Gastroesophageal sphincter (tissue), 4 donors: ENCODE measurements at regions not wholly inside any gene's neighbourhood (a gene's known extent, or its start where the extent isn't known, plus 50 kb on each side); places are given as distances from the start of the nearest gene placed in this dataset.

Experiments used
- ATAC-seq: fragments of 150-250 bp; one replicate; pipeline ENCODE4 v1.9.1; 2016; ENCODE audit warnings: mild to moderate bottlenecking, moderate library complexity
- H3K27ac ChIP-seq, 4 donors: fragments of 200-600 bp; sonication (generic) in 3 of 4; 1 replicate in 3 of 4; 2 replicates in 1 of 4; pipeline ENCODE4 v1.5.1; 2016 to 2019
- H3K27me3 ChIP-seq: fragments of 200-600 bp; sonication (generic); one replicate; pipeline ENCODE4 v1.5.1; 2019
- H3K36me3 ChIP-seq, 2 donors: fragments of 200-600 bp; sonication (generic); one replicate each; pipeline ENCODE4 v1.5.1; 2019; ENCODE audit warnings: control low read depth in 1 of 2
- H3K4me1 ChIP-seq, 3 donors: fragments of 200-600 bp; sonication (generic); 1 replicate in 2 of 3; 2 replicates in 1 of 3; pipeline ENCODE4 v1.5.1; 2016 to 2019; ENCODE audit warnings: control low read depth in 2 of 3
- H3K4me3 ChIP-seq, 2 donors: fragments of 200-600 bp; sonication (generic); one replicate each; pipeline ENCODE4 v1.5.1; 2019; ENCODE audit warnings: mild to moderate bottlenecking in 1 of 2, moderate library complexity in 1 of 2
- H3K9me3 ChIP-seq, 3 donors: fragments of 200-600 bp; sonication (generic); one replicate each; pipeline ENCODE4 v1.5.1; 2017 to 2019; ENCODE audit warnings: control low read depth in 2 of 3
- CTCF ChIP-seq, 4 experiments: fragments of 200-600 bp in 2 of 4; fragments of 450-650 bp in 2 of 4; sonication (generic) in 1 of 4; IDR thresholded peaks; one replicate each; pipeline ENCODE4 v1.5.1; 2017 to 2019; ENCODE audit warnings: antibody characterized with exemption in 4 of 4, mild to moderate bottlenecking in 2 of 4, moderate library complexity in 2 of 4
- EP300 ChIP-seq: sonication (generic); formaldehyde crosslinking; IDR thresholded peaks from one replicate; pipeline ENCODE4 v1.6.1; 2017; ENCODE audit warnings: antibody characterized with exemption, mild to moderate bottlenecking
- POLR2A ChIP-seq, 2 donors: fragments of 450-650 bp; IDR thresholded peaks; one replicate each; pipeline ENCODE4 v1.6.1; 2017; ENCODE audit warnings: antibody characterized with exemption in 2 of 2, mild to moderate bottlenecking in 2 of 2, moderate library complexity in 1 of 2
- POLR2AphosphoS5 ChIP-seq: sonication (generic); formaldehyde crosslinking; IDR thresholded peaks from one replicate; pipeline ENCODE4 v1.6.1; 2017; ENCODE audit warnings: antibody characterized with exemption
- WGBS, 2 donors: methylation state at CpG; one replicate each; pipeline ENCODE4 v1.1.5; 2018; ENCODE audit warnings: low coverage in 1 of 2; 5-methylcytosine and 5-hydroxymethylcytosine counted together

- TF ChIP-seq EP300 (no peak), POLR2AphosphoS5 (no peak), CTCF (IDR thresholded peaks at IDR 0.05) (no peak), POLR2A (IDR thresholded peaks at IDR 0.05) (no peak)
- WGBS, 2 donors, result 78 to 100% methylated on average over 1 of the region's 1 CpG
- H3K27me3 ChIP-seq, result no peaks in the 10 kb centered on the region
- H3K27ac ChIP-seq, result no peak overlapping the region
- ATAC-seq, result no peak
- H3K36me3 ChIP-seq, result no peaks in the 10 kb centered on the region
- no peak overlapping the region for H3K4me3 ChIP-seq
- H3K9me3 ChIP-seq, result no peaks in the 10 kb centered on the region
- no peaks in the 10 kb centered on the region for H3K4me1 ChIP-seq
Measured at GRCh38 chr5:24906689-24907088, 261.9 kb upstream of the CDH10 start.

- H3K36me3 ChIP-seq, result no peaks in the 10 kb centered on the region
- no peak overlapping the region for H3K4me3 ChIP-seq
- ATAC-seq, result no peak
- no peaks in the 10 kb centered on the region for H3K9me3 ChIP-seq
- WGBS, 2 donors, result 60 to 81% methylated on average over 2 of the region's 2 CpGs
- no peak overlapping the region for H3K27ac ChIP-seq
- no peaks in the 10 kb centered on the region for H3K27me3 ChIP-seq
- TF ChIP-seq EP300 (no peak), POLR2A (IDR thresholded peaks at IDR 0.05) (no peak), CTCF (IDR thresholded peaks at IDR 0.05) (no peak), POLR2AphosphoS5 (no peak)
- no peaks in the 10 kb centered on the region for H3K4me1 ChIP-seq
Measured at GRCh38 chr5:24904981-24905517, 260.3 kb upstream of the CDH10 start.

- ATAC-seq, result no peak
- WGBS, 2 donors, result 80 to 82% methylated on average over 2 of the region's 2 CpGs
- Histone ChIP-seq H3K9me3 (no peaks in the 10 kb centered on the region), H3K27ac (no peak overlapping the region), H3K27me3 (no peaks in the 10 kb centered on the region), H3K4me1 (no peaks in the 10 kb centered on the region), H3K36me3 (no peaks in the 10 kb centered on the region), H3K4me3 (no peak overlapping the region)
- TF ChIP-seq POLR2A (IDR thresholded peaks at IDR 0.05) (no peak), POLR2AphosphoS5 (no peak), EP300 (no peak), CTCF (IDR thresholded peaks at IDR 0.05) (no peak)
Measured at GRCh38 chr5:24899180-24899579, 254.4 kb upstream of the CDH10 start.

GRCh38 chr5:24864244-24864643, 219.5 kb upstream of the CDH10 start:
- WGBS, 2 donors, result 90 to 93% methylated on average over 4 of the region's 4 CpGs
- Histone ChIP-seq H3K27me3 (no peaks in the 10 kb centered on the region), H3K27ac (no peak overlapping the region), H3K36me3 (no peaks in the 10 kb centered on the region), H3K4me3 (no peak overlapping the region), H3K9me3 (no peaks in the 10 kb centered on the region), H3K4me1 (no peaks in the 10 kb centered on the region)
- no peak for TF ChIP-seq EP300
- no peak for TF ChIP-seq CTCF (IDR thresholded peaks at IDR 0.05)
- TF ChIP-seq POLR2A (IDR thresholded peaks at IDR 0.05), result no peak
- TF ChIP-seq POLR2AphosphoS5, result no peak
- ATAC-seq, result no peak

- Histone ChIP-seq H3K9me3 (no peaks in the 10 kb centered on the region), H3K27ac (no peak overlapping the region), H3K4me1 (no peaks in the 10 kb centered on the region), H3K36me3 (no peaks in the 10 kb centered on the region), H3K27me3 (no peaks in the 10 kb centered on the region), H3K4me3 (no peak overlapping the region)
- WGBS, 2 donors, result 32 to 46% methylated on average over 3 of the region's 3 CpGs
- TF ChIP-seq POLR2A (IDR thresholded peaks at IDR 0.05), result no peak
- no peak for TF ChIP-seq CTCF (IDR thresholded peaks at IDR 0.05)
- no peak for TF ChIP-seq POLR2AphosphoS5
- TF ChIP-seq EP300, result no peak
- no peak for ATAC-seq
Measured at GRCh38 chr5:24862117-24862516, 217.3 kb upstream of the CDH10 start.
